ENCODE measurements at regions not wholly inside any gene's neighbourhood (a gene's known extent, or its start where the extent isn't known, plus 50 kb on each side); places are given as distances from the start of the nearest gene placed in this dataset.

DNA sequence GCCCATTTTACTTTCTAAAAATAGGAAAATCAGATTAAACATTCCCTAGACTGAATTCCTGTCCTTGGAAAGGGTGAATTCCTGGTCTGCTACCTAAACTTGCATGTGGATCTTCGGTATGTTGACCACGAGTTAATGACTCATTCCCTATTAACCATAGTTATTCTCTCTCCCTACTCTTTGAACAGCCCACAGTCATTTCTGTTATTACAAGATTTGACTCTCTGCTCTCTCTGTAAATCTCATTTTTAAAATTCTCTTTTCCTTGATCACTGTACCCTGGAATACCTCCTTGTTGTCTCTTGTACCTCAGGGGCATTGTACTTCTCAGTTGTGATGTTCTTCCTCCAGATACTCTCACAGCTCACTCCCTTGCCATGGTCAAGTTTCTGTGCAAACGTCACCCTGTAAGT lies 92.0 kb upstream of the GULP1 start:
- Mint-ChIP-seq H3K27ac (no peak overlapping the region), H3K9me3 (peaks cover 3% of the 10 kb centered on the region), H3K4me3 (no peak overlapping the region), H3K4me1 (ENCODE audit: low read depth) (no peaks in the 10 kb centered on the region), H3K36me3 (ENCODE audit: low read depth) (no peaks in the 10 kb centered on the region), H3K27me3 (no peaks in the 10 kb centered on the region)
- intact Hi-C loops (cut with DNase I, micrococcal nuclease) = no loop called here
- Histone ChIP-seq H3K4me3 (ENCODE audit: low read length) (no peak overlapping the region), H3K9me3 (ENCODE audit: control insufficient read depth in 1 of 2, insufficient read depth in 1 of 2, low read length in 2 of 2) (peaks cover 0 to 3% of the 10 kb centered on the region in 2 experiments), H3K4me1 (ENCODE audit: insufficient read depth, low read length) (no peaks in the 10 kb centered on the region), H3K36me3 (ENCODE audit: insufficient read depth, low read length) (no peaks in the 10 kb centered on the region), H3K27me3 (ENCODE audit: control insufficient read depth in 1 of 2, insufficient read depth in 2 of 2, low read length in 2 of 2) (no peaks in the 10 kb centered on the region), H3K27ac (ENCODE audit: low read depth in 1 of 2, low read length in 2 of 2) (no peak overlapping the region)
- ChIA-PET CTCF (no interaction called here), POLR2A (no interaction called here)
- TF ChIP-seq, protein P1, sequence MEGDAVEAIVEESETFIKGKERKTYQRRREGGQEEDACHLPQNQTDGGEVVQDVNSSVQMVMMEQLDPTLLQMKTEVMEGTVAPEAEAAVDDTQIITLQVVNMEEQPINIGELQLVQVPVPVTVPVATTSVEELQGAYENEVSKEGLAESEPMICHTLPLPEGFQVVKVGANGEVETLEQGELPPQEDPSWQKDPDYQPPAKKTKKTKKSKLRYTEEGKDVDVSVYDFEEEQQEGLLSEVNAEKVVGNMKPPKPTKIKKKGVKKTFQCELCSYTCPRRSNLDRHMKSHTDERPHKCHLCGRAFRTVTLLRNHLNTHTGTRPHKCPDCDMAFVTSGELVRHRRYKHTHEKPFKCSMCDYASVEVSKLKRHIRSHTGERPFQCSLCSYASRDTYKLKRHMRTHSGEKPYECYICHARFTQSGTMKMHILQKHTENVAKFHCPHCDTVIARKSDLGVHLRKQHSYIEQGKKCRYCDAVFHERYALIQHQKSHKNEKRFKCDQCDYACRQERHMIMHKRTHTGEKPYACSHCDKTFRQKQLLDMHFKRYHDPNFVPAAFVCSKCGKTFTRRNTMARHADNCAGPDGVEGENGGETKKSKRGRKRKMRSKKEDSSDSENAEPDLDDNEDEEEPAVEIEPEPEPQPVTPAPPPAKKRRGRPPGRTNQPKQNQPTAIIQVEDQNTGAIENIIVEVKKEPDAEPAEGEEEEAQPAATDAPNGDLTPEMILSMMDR (IDR thresholded peaks at IDR 0.05) = no peak
- DNase-seq (no peak), ATAC-seq (ENCODE audit: poor library complexity) (no peak)

DNA sequence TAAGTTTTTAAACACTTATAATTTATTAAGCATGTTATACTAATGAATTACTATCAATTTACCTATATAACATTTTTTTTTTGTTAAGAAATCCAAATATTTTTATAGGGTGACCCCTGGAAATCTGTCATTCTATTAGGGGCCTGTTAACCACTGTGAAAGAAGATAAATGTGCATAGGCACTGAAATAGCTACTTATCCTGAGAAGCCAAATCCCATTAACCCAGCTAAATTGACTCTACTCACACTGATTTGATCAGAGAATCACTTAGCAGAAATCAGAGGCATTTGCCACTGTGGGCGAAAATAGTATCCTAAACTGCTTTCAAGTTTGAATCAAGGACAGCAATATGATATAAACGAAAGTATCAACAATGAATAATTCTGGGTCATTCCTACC lies 90.0 kb upstream of the GULP1 start:
- CTCF ChIA-PET = no interaction called here
- peaks cover 0 to 3% of the 10 kb centered on the region in 2 experiments for H3K9me3 ChIP-seq (ENCODE audit: control insufficient read depth in 1 of 2, insufficient read depth in 1 of 2, low read length in 2 of 2)
- ATAC-seq (ENCODE audit: poor library complexity) (no peak), DNase-seq (no peak)
- Mint-ChIP-seq H3K36me3 (ENCODE audit: low read depth) (no peaks in the 10 kb centered on the region), H3K4me1 (ENCODE audit: low read depth) (no peaks in the 10 kb centered on the region), H3K4me3 (no peak overlapping the region), H3K27me3 (no peaks in the 10 kb centered on the region), H3K9me3 (peaks cover 3% of the 10 kb centered on the region), H3K27ac (no peak overlapping the region)
- TF ChIP-seq, protein P1 (IDR thresholded peaks at IDR 0.05) = no peak
- H3K36me3 ChIP-seq (ENCODE audit: insufficient read depth, low read length) = no peaks in the 10 kb centered on the region
- H3K27ac ChIP-seq (ENCODE audit: low read depth in 1 of 2, low read length in 2 of 2) = no peak overlapping the region
- H3K27me3 ChIP-seq (ENCODE audit: control insufficient read depth in 1 of 2, insufficient read depth in 2 of 2, low read length in 2 of 2) = no peaks in the 10 kb centered on the region
- POLR2A ChIA-PET = no interaction called here
- H3K4me1 ChIP-seq (ENCODE audit: insufficient read depth, low read length) = no peaks in the 10 kb centered on the region
- intact Hi-C loops (cut with DNase I, micrococcal nuclease) = no loop called here
- H3K4me3 ChIP-seq (ENCODE audit: low read length) = no peak overlapping the region

DNA sequence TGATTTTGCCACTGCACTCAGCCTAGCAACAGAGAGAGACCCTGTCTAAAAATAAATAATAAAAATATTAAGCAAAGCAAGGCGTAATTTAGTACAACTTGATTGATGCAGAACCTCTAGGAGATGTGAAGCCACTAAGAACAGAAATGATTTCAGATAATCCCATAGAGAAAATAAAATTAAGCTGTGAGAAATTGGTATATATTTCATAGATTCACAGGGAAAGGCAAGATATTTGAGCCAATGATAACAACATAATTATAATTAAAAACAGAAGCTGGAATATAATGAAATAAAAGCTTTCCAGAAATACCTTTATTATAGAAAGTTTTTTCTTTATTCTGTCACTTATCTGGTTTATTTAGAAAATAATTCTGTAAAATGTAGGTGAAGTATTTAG lies 88.9 kb upstream of the GULP1 start:
- Mint-ChIP-seq H3K9me3 (no peaks in the 10 kb centered on the region), H3K4me1 (ENCODE audit: low read depth) (no peaks in the 10 kb centered on the region), H3K36me3 (ENCODE audit: low read depth) (no peaks in the 10 kb centered on the region), H3K4me3 (no peak overlapping the region), H3K27ac (no peak overlapping the region), H3K27me3 (no peaks in the 10 kb centered on the region)
- intact Hi-C loops (cut with DNase I, micrococcal nuclease) = no loop called here
- TF ChIP-seq, protein P1 (IDR thresholded peaks at IDR 0.05) = no peak
- no peak for ATAC-seq (ENCODE audit: poor library complexity)
- Histone ChIP-seq H3K27me3 (ENCODE audit: control insufficient read depth in 1 of 2, insufficient read depth in 2 of 2, low read length in 2 of 2) (no peaks in the 10 kb centered on the region), H3K9me3 (ENCODE audit: control insufficient read depth in 1 of 2, insufficient read depth in 1 of 2, low read length in 2 of 2) (peaks cover 0 to 7% of the 10 kb centered on the region in 2 experiments), H3K4me1 (ENCODE audit: insufficient read depth, low read length) (no peaks in the 10 kb centered on the region), H3K36me3 (ENCODE audit: insufficient read depth, low read length) (no peaks in the 10 kb centered on the region), H3K27ac (ENCODE audit: low read depth in 1 of 2, low read length in 2 of 2) (no peak overlapping the region), H3K4me3 (ENCODE audit: low read length) (no peak overlapping the region)
- CTCF ChIA-PET = no interaction called here
- POLR2A ChIA-PET = interaction anchor here (0.7 kb wide), 1 partner anchor 14 kb away, joined by 5 read pairs; no protein-coding TSS in a partner anchor
- DNase-seq = no peak

Data from CD4-positive, alpha-beta T cell (primary cell).